GM19351 (cell line): ENCODE measurements at regions not wholly inside any gene's neighbourhood (a gene's known extent, or its start where the extent isn't known, plus 50 kb on each side); places are given as distances from the start of the nearest gene placed in this dataset.
"Not testable (repeated sequence)": the region's sequence is repeated elsewhere in the genome, so short reads cannot be mapped to it uniquely, and the experiment has no call there.

Source experiments
- ATAC-seq: cut with Tn5 transposase; IDR thresholded peaks from one replicate; pipeline ENCODE4 v1.9.1; 2021; ENCODE audit warnings: mild to moderate bottlenecking, moderate library complexity; ENCODE audit not compliant: unreplicated experiment

GRCh38 chr6:44037847-44038542, 89.3 kb downstream of the MRPL14 start:
- ATAC-seq, result no peak

DNA sequence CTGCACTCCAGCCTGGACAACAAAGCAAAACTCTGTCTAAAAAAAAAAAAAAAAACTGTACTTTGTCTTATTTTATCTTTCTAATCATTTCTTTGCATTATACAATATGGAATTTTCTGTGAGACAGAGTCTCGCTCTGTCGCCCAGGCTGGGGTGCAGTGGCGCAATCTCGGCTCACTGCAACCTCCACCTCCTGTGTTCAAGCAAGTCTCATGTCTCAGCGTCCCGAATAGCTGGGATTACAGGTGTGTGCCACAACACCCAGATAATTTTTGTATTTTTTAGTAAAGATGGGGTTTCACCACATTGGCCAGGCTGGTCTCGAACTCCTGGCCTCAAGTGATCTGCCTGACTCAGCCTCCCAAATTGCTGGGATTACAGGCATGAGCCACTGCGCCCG, 90.0 kb downstream of the MRPL14 start:
- ATAC-seq, result not testable (repeated sequence)

DNA sequence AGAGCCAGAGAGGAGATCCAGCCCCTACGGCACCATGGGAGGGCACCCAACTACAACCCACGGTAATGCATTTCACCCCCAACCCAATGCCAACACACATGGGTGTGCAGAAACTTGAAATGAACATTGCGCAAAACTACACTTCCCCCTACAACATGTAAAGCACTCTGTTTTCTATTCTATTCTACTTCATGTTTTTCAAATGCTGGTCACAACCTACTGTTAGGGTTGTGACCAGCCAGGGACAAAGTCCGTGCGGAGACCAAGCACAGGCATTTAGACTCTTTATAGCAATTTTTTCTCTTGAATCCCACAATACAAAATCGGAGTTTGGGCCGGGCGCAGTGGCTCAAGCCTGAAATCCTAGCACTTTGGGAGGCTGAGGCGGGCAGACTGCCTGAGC, 90.6 kb downstream of the MRPL14 start:
- ATAC-seq, result no peak

- ATAC-seq, result no peak
These were observed 91.1 kb downstream of the MRPL14 start for GRCh38 chr6:44036196-44036595.

GRCh38 chr6:44035621-44036020, 91.6 kb downstream of the MRPL14 start:
- no peak for ATAC-seq

DNA sequence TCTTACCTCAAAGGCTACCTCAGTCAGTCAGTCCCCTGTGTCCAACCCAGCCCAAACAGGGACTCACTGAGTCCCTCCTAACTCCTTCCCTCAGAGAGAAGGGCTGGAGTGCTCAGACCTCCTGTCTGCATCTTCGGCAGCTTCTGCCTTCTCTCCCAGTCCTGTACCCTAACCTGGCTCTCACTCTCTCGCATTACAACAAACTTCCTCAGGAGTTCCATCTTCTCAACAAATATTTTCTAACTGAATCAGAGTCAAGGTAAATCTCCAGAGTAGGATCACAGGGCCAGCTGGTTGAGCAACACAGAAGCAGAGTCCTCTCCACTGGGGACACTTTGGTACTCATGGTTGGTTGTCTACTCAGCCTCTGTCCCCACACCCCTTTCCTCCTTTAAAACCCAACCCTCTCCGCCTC, 92.3 kb downstream of the MRPL14 start:
- no peak for ATAC-seq

- no peak for ATAC-seq
These were observed 92.8 kb downstream of the MRPL14 start for GRCh38 chr6:44034391-44034861.

- no peak for ATAC-seq
These were observed 96.3 kb downstream of the MRPL14 start for GRCh38 chr6:44030812-44031454.

DNA sequence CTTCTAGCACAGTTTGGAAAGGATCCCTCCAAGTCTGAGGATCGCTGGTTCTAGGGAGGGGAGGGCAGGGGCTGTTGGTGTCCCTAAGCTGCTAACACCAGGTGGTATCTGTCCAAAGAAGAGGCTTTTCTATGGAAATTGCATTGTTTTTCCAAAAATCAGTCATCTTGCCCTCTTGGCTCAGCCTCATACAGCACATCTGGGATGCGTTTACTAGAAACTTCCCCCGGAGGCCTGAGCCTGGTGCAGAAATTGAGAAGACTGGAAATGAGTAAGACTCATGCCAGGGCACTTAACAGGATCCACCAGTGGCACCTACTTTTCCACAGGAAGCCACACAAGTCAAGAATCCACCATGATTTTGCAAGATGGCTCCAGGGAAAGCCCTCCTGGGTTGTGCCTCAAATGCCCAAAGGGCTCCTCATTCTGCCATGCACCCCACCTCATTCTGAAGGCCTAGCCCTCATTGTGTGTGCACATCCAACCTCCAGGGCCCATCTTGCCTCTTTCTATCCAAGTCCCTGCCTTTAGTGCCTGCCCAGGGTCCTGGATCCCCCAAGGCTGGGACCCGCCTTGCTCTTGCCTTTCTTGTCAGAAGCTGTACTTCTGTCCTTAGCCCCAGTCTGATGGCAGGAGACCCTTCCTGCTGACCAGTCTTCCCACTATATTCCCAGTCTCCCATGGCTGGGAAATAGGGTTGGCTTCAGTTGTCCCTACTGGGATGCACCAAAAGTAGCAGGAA, 97.6 kb downstream of the MRPL14 start:
- no peak for ATAC-seq

- no peak for ATAC-seq
These were observed 98.4 kb downstream of the MRPL14 start for GRCh38 chr6:44028789-44029310.

DNA sequence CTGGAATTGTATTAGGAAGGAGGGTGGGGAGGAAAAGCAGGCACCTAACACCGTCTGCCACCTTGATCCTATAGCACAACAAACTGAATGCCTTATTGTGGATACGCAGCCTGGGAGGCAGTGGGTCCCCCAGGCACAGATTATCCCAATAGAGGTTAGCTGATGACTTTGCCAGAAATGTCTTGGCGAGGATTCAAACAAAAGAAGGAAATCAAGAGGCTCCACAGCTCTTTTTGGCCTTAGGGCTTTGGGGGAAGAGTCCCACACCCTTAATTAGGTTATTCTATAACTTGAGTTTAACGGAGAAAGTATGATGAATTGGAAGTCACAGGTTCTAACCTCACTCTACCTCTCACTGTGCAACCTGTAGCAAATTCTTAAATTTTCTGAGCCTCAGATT, 102.0 kb downstream of the MRPL14 start:
- ATAC-seq, result no peak

GRCh38 chr6:44024574-44025219, 102.6 kb downstream of the MRPL14 start:
- ATAC-seq, result no peak

DNA sequence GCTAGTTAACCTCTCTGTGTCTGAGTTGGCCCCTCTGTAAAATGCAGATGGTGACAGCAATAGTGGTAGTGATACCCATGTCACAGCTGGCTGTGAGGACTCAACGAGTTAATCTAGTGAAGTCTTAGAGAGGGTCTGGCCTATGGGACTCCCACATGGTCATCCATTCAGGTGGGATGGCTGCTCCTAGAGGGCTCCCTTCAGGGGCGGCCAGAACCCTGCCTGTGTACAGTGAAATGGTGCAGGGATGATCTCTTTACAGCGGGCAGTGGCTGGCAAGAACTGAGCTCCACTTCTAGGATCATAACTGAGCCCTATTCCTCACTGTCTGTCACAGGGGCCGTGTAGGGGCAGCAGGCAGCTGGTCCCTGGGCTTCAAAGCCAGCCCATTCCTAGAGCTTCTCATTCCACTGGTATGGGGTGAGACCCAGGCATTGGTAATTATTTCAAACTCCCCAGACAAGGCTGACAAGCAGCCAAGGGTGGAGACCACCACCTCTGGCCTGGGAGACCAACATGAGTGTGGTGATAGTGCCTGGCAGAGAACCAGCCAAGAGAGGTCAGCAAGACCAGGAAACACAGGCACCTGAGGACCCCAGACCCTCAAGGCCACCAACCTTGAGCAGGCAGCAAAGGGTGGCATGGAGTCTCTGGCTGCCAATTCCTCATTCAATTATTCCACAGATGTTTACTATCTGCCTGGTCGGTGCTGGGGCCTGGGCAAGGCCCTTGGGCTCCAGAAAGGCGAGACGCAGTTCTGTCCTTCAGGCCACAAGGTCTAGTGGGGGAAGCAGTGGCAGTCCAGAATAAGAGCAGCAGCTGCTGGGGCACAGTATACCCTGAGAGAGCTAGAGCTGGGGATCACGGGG, 103.4 kb downstream of the MRPL14 start:
- no peak for ATAC-seq

GRCh38 chr6:44022671-44023352, 104.4 kb downstream of the MRPL14 start:
- ATAC-seq, result no peak

DNA sequence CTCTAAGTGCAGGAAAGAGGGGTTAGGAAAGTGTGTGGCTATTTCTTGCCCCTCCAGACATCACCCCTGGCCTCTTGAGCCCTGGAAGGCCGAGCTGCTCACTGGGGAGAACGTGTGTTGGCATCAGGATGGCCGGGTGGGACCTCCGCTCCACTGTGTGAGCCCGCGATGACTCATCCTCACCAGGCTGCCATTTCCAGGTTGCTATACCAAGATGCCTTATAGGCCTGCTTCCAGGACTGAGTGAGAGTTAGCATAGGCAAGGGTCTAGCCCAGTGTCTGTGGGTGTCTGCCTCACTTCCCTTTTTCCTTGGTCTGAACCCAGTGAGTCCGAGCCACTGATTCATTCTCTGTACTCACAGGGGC, 105.0 kb downstream of the MRPL14 start:
- ATAC-seq, result no peak

- no peak for ATAC-seq
These were observed 105.5 kb downstream of the MRPL14 start for GRCh38 chr6:44021589-44022295.

DNA sequence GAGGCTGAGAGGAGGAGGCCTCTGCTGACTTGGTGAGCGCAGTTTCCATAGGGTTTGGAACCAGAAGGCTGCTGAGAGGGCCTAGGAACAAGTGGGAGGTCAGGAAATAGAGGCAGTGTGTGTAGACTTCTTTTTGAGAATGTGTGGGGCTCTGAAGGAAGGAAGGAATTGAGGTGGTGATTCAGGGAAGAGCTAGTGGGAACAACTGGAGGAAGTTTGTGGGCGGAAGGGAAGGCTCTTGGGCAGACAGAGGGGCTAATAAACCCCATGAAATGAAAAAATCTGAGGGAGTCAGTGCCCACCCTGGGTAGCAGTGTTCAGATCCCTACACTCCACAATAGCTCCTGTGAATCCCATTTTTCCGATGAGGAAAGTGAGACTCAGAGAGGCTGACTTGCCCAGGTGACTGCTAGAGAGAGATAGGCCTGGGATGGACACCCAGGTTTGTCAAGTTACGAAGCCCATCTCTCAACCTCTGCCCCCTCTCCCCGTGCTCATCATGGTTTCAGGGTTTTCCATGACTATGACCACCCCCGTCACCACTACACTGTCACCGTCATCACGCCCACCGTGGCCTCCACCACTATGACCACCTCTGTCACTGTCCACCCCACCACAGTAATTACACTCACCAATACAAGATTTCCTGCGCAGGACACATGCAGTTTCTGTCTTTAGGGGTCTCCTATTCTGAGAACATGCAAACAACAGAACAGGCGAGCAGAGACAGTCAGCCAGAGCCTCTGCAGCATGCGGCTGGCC, 106.4 kb downstream of the MRPL14 start:
- no peak for ATAC-seq

DNA sequence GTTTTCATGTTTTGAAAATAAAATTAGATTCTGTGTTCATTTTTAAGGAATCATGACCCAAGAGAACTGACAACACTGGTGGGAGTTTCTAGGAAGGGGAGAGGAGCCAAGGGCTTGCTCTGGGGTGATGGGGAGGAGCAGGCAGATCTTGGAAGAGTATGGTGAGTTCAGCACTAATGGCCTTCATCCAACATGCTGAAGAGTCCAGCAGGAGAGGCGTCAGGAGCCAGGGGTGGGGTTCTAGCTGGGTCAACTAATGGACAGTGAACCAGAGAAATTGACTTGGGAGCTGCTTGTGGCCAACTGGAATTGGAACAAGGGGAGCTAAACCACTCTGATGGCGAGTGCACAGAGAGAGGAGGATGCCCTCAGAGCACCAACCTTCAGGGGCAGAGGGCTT, 107.1 kb downstream of the MRPL14 start:
- ATAC-seq, result no peak
